B cell (primary cell): ENCODE measurements at regions not wholly inside any gene's neighbourhood (a gene's known extent, or its start where the extent isn't known, plus 50 kb on each side); places are given as distances from the start of the nearest gene placed in this dataset.

Experiments used
- ATAC-seq: fragments of 200-7000 bp; cut with Tn5 transposase; one replicate; pipeline ENCODE4 v1.10.0; 2021; ENCODE audit warnings: low read depth, mild to moderate bottlenecking, moderate number of reproducible peaks, moderate library complexity
- CTCF ChIA-PET: fragments of 350-600 bp; sonication (Branson Sonifier 250); formaldehyde crosslinking; loops from one replicate; lab custom pipeline; 2021; ENCODE audit warnings: antibody characterized with exemption, inconsistent platforms; lab: Charles Lee
- POLR2A ChIA-PET: fragments of 350-600 bp; sonication (Branson Sonifier 250); formaldehyde crosslinking; loops from one replicate; lab custom pipeline; 2021; ENCODE audit warnings: antibody characterized with exemption; lab: Charles Lee
- DNase-seq: peaks from one replicate; pipeline ENCODE4 v3.0.0; 2013
- H2AFZ ChIP-seq: 2 replicates; pipeline ENCODE4 v1.6.1; 2012; ENCODE audit warnings: mild to moderate bottlenecking, low read depth, low read length; ENCODE audit not compliant: insufficient read depth, poor library complexity, severe bottlenecking
- H3K27ac ChIP-seq, 2 donors: 1 replicate in 1 of 2; 2 replicates in 1 of 2; pipeline ENCODE4 v1.5.1; 2012 to 2013; ENCODE audit warnings: low read length in 2 of 2, mild to moderate bottlenecking in 2 of 2, moderate library complexity in 1 of 2
- H3K27me3 ChIP-seq, 4 experiments: fragments of 200-600 bp in 1 of 4; sonication (generic) in 1 of 4; replicated peaks in 1 of 4; 1 replicate in 2 of 4; 2 replicates in 2 of 4; pipeline versions ENCODE4 v1.6.1 to v1.7.0; 2013 to 2016; ENCODE audit warnings: low read length in 3 of 4, mild to moderate bottlenecking in 2 of 4, mixed read lengths in 1 of 4, moderate library complexity in 1 of 4; ENCODE audit not compliant: insufficient read depth in 4 of 4, control insufficient read depth in 3 of 4; ENCODE audit errors: control extremely low read depth in 1 of 4
- H3K36me3 ChIP-seq, 2 experiments: replicated peaks in 1 of 2; 1 replicate in 1 of 2; 2 replicates in 1 of 2; pipeline versions ENCODE4 v1.6.1 to v1.7.1; 2013; ENCODE audit warnings: low read length in 1 of 2; ENCODE audit not compliant: insufficient read depth in 2 of 2, control insufficient read depth in 1 of 2; ENCODE audit errors: control extremely low read depth in 1 of 2, extremely low read depth in 1 of 2
- H3K4me1 ChIP-seq, 2 donors: fragments of 200-600 bp in 1 of 2; sonication (generic) in 1 of 2; 1 replicate in 1 of 2; 2 replicates in 1 of 2; pipeline versions ENCODE4 v1.5.1 to v1.6.1; 2013 to 2017; ENCODE audit warnings: low read length in 2 of 2; ENCODE audit not compliant: control insufficient read depth in 2 of 2, insufficient read depth in 2 of 2
- H3K4me2 ChIP-seq: replicated peaks from 2 replicates; pipeline ENCODE3; 2012; ENCODE audit warnings: mild to moderate bottlenecking, low read depth, low read length; ENCODE audit not compliant: poor library complexity, severe bottlenecking
- H3K4me3 ChIP-seq, 5 experiments: fragments of 200-600 bp in 1 of 5; sonication (generic) in 1 of 5; 1 replicate in 3 of 5; 2 replicates in 2 of 5; pipeline versions ENCODE4 v1.5.1 to v1.7.0; 2011 to 2016; ENCODE audit warnings: low read length in 4 of 5, mild to moderate bottlenecking in 4 of 5, low read depth in 2 of 5, control low read depth in 1 of 5, moderate library complexity in 1 of 5; ENCODE audit not compliant: insufficient read depth in 1 of 5; ENCODE audit errors: control extremely low read depth in 1 of 5, extremely low read depth in 1 of 5
- H3K79me2 ChIP-seq: fragments of 200-600 bp; sonication (generic); one replicate; pipeline ENCODE4 v1.6.0; 2016; ENCODE audit warnings: low read length; ENCODE audit not compliant: control insufficient read depth, insufficient read depth
- H3K9ac ChIP-seq: fragments of 200-600 bp; sonication (generic); 2 replicates; pipeline ENCODE4 v1.6.1; 2017; ENCODE audit warnings: mild to moderate bottlenecking, low read length, moderate library complexity
- H3K9me3 ChIP-seq, 3 donors: one replicate each; pipeline versions ENCODE4 v1.6.1 to v1.7.1; 2013; ENCODE audit warnings: low read length in 2 of 3; ENCODE audit not compliant: control insufficient read depth in 2 of 3, insufficient read depth in 1 of 3; ENCODE audit errors: control extremely low read depth in 1 of 3
- H4K20me1 ChIP-seq: 2 replicates; pipeline ENCODE4 v1.6.0; 2012; ENCODE audit warnings: mild to moderate bottlenecking, low read length; ENCODE audit not compliant: insufficient read depth, control insufficient read depth, poor library complexity, severe bottlenecking
- H3K27ac Mint-ChIP-seq: one replicate; pipeline ENCODE4 v1.8.0; 2021; ENCODE audit warnings: mixed read lengths
- H3K27me3 Mint-ChIP-seq: one replicate; pipeline ENCODE4 v1.8.0; 2021; ENCODE audit warnings: mixed read lengths
- H3K4me1 Mint-ChIP-seq: one replicate; pipeline ENCODE4 v1.8.0; 2021; ENCODE audit warnings: mixed read lengths
- H3K4me3 Mint-ChIP-seq: one replicate; pipeline ENCODE4 v1.8.0; 2021; ENCODE audit warnings: mixed read lengths
- H3K9me3 Mint-ChIP-seq: one replicate; pipeline ENCODE4 v1.8.0; 2022; ENCODE audit warnings: mixed read lengths; ENCODE audit not compliant: insufficient read depth
- CTCF ChIP-seq: fragments of 200-600 bp; IDR thresholded peaks from one replicate; pipeline ENCODE4 v1.8.0; 2022; ENCODE audit warnings: antibody characterized with exemption, mild to moderate bottlenecking
- EZH2 ChIP-seq: IDR thresholded peaks from 2 replicates; pipeline ENCODE4 v1.6.1; 2012; ENCODE audit warnings: borderline replicate concordance, low read depth, mild to moderate bottlenecking, moderate library complexity, low read length; ENCODE audit not compliant: insufficient read depth, poor library complexity, severe bottlenecking
- whole genome bisulfite sequencing: methylation state at CpG from one replicate; pipeline ENCODE4 v1.1.5; 2013; ENCODE audit warnings: missing lambda C conversion rate; ENCODE audit not compliant: insufficient coverage; 5-methylcytosine and 5-hydroxymethylcytosine counted together
- intact Hi-C: fragments of 100-400 bp; cut with micrococcal nuclease; formaldehyde crosslinking; loops from one replicate; pipeline ENCODE4 v1.10.0; 2022

GRCh38 chr2:83115606-83116005 lies 1343.5 kb downstream of the SUCLG1 start:
- H3K27ac ChIP-seq = no peak overlapping the region
- H3K27me3 ChIP-seq = no peaks in the 10 kb centered on the region
- H4K20me1 ChIP-seq = no peaks in the 10 kb centered on the region
- no peaks in the 10 kb centered on the region for H3K9me3 ChIP-seq
- no peak overlapping the region for H3K27ac Mint-ChIP-seq
- TF ChIP-seq EZH2 = no peak
- TF ChIP-seq CTCF = no peak
- intact Hi-C loops = no loop called here
- CTCF ChIA-PET = interaction anchor here (0.6 kb wide), 1 partner anchor 721 kb away, joined by 3 read pairs; no protein-coding TSS in a partner anchor
- no peak overlapping the region for H2AFZ ChIP-seq
- WGBS = no CpG with 5 or more reads among the region's 1 CpG
- H3K4me1 ChIP-seq = no peaks in the 10 kb centered on the region
- H3K27me3 Mint-ChIP-seq = no peaks in the 10 kb centered on the region
- H3K9ac ChIP-seq = no peak overlapping the region
- H3K4me2 ChIP-seq = no peak overlapping the region
- POLR2A ChIA-PET = no interaction called here
- DNase-seq = no peak
- ATAC-seq = no peak
- H3K79me2 ChIP-seq = no peaks in the 10 kb centered on the region
- H3K4me1 Mint-ChIP-seq = no peaks in the 10 kb centered on the region
- no peak overlapping the region for H3K4me3 ChIP-seq
- H3K36me3 ChIP-seq = no peaks in the 10 kb centered on the region
- H3K9me3 Mint-ChIP-seq = no peaks in the 10 kb centered on the region
- H3K4me3 Mint-ChIP-seq = no peak overlapping the region

GRCh38 chr2:83115155-83115554 lies 1343.9 kb downstream of the SUCLG1 start:
- CTCF ChIA-PET = no interaction called here

More at GRCh38 chr2:83115155-83115554, 1343.9 kb downstream of the SUCLG1 start:
- no peak for TF ChIP-seq CTCF
- no peak for TF ChIP-seq EZH2
- no peak overlapping the region for H3K27ac ChIP-seq
- no peaks in the 10 kb centered on the region for H3K27me3 ChIP-seq
- H2AFZ ChIP-seq = no peak overlapping the region
- no peaks in the 10 kb centered on the region for H3K9me3 Mint-ChIP-seq
- H3K36me3 ChIP-seq = no peaks in the 10 kb centered on the region
- H3K4me2 ChIP-seq = no peak overlapping the region
- no peak overlapping the region for H3K4me3 ChIP-seq
- H3K9me3 ChIP-seq = no peaks in the 10 kb centered on the region
- ATAC-seq (no peak), DNase-seq (no peak)
- POLR2A ChIA-PET = no interaction called here
- H3K4me3 Mint-ChIP-seq = no peak overlapping the region
- intact Hi-C loops = no loop called here
- H3K27ac Mint-ChIP-seq = no peak overlapping the region
- H3K79me2 ChIP-seq = no peaks in the 10 kb centered on the region
- no peaks in the 10 kb centered on the region for H4K20me1 ChIP-seq
- H3K4me1 ChIP-seq = no peaks in the 10 kb centered on the region
- no peak overlapping the region for H3K9ac ChIP-seq
- H3K27me3 Mint-ChIP-seq = no peaks in the 10 kb centered on the region
- H3K4me1 Mint-ChIP-seq = no peaks in the 10 kb centered on the region
- no CpG with 5 or more reads among the region's 1 CpG for WGBS
